ENCODE measurements at regions not wholly inside any gene's neighbourhood (a gene's known extent, or its start where the extent isn't known, plus 50 kb on each side); places are given as distances from the start of the nearest gene placed in this dataset.
"Not testable (repeated sequence)": the region's sequence is repeated elsewhere in the genome, so short reads cannot be mapped to it uniquely, and the experiment has no call there.

- not testable (repeated sequence) for H3F3A ChIP-seq (ENCODE audit: insufficient read depth); H3K27me3 ChIP-seq (ENCODE audit: low read length); H3K9me3 ChIP-seq (ENCODE audit: insufficient read depth, low read length); H4K20me1 ChIP-seq (ENCODE audit: low read depth, low read length); H3K79me2 ChIP-seq (ENCODE audit: insufficient read depth, low read length); H3K27ac ChIP-seq (ENCODE audit: low read depth, low read length); H3K9ac ChIP-seq (ENCODE audit: low read length); H2AFZ ChIP-seq (ENCODE audit: low read depth, low read length, severe bottlenecking); H3K9me2 ChIP-seq (replicated peaks; ENCODE audit: insufficient read depth, low read length); H3K36me3 ChIP-seq (ENCODE audit: low read length)
- H3K4me3 ChIP-seq (ENCODE audit: insufficient read depth, low read length, poor library complexity, severe bottlenecking), result peak overlapping the region; percentile 38
- H3K4me2 ChIP-seq (ENCODE audit: low read depth, low read length, poor library complexity, severe bottlenecking), result peak overlapping the region; percentile 43
Measured at GRCh38 chr1:120557605-120558302, 142.9 kb downstream of the NBPF8 start.

DNA sequence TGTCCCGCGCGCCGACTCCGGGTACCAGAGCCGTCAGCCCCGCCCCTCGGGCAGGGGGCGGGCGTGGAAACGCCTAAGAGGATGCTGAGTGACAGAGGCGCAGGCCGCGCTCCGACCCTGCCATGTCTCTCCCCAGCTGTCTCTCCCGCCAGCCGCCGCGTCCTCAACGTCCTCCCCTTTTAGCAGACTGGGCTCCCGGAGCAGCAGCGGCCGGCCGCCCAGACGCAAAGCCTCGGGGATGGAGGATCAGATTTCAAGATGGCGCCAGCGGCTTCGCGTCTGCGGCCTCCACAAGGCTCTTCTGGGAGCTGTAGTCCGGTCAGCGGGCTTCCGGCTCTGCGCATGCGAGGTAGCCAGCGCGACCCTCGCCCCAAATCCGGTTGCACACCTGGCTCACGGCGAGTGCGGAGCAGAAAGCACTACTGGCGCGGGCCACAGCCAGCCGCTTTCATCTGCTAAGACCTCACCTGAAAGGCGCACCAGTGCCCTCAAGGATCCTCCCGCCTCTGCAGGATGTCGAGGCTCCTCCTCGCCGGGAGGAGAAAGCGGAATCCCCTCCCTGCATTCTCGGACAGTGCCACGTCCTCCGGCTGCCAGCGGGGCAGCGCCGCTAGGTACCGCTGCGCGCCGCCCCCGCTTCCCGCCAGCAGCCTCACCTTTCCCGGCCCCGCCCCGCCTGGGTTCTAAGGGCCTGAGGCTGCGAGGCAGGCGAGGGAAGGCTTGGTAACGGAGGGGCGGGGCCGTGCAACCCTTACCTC lies 143.6 kb downstream of the NBPF8 start:
- H4K20me1 ChIP-seq (ENCODE audit: low read depth, low read length); H3K9me3 ChIP-seq (ENCODE audit: insufficient read depth, low read length); H3F3A ChIP-seq (ENCODE audit: insufficient read depth); H3K27ac ChIP-seq (ENCODE audit: low read depth, low read length); H3K36me3 ChIP-seq (ENCODE audit: low read length); H3K27me3 ChIP-seq (ENCODE audit: low read length); H3K9me2 ChIP-seq (replicated peaks; ENCODE audit: insufficient read depth, low read length); H3K79me2 ChIP-seq (ENCODE audit: insufficient read depth, low read length); H3K4me2 ChIP-seq (ENCODE audit: low read depth, low read length, poor library complexity, severe bottlenecking); H2AFZ ChIP-seq (ENCODE audit: low read depth, low read length, severe bottlenecking): not testable (repeated sequence)
- H3K4me3 ChIP-seq (ENCODE audit: insufficient read depth, low read length, poor library complexity, severe bottlenecking), result peak overlapping the region; percentile 51
- peak overlapping the region; percentile 33; the same call in 1 of the 2 replicates for H3K9ac ChIP-seq (ENCODE audit: low read length)

- H3K4me2 ChIP-seq (ENCODE audit: low read depth, low read length, poor library complexity, severe bottlenecking); H3K79me2 ChIP-seq (ENCODE audit: insufficient read depth, low read length); H3K27ac ChIP-seq (ENCODE audit: low read depth, low read length); H3K9me3 ChIP-seq (ENCODE audit: insufficient read depth, low read length); H2AFZ ChIP-seq (ENCODE audit: low read depth, low read length, severe bottlenecking); H4K20me1 ChIP-seq (ENCODE audit: low read depth, low read length); H3K9me2 ChIP-seq (replicated peaks; ENCODE audit: insufficient read depth, low read length); H3K9ac ChIP-seq (ENCODE audit: low read length); H3F3A ChIP-seq (ENCODE audit: insufficient read depth); H3K27me3 ChIP-seq (ENCODE audit: low read length); H3K36me3 ChIP-seq (ENCODE audit: low read length); H3K4me3 ChIP-seq (ENCODE audit: insufficient read depth, low read length, poor library complexity, severe bottlenecking): not testable (repeated sequence)
Measured at GRCh38 chr1:120561767-120562166, 146.9 kb downstream of the NBPF8 start.

- not testable (repeated sequence) for H3K79me2 ChIP-seq (ENCODE audit: insufficient read depth, low read length); H3K9ac ChIP-seq (ENCODE audit: low read length); H3K4me3 ChIP-seq (ENCODE audit: insufficient read depth, low read length, poor library complexity, severe bottlenecking); H3F3A ChIP-seq (ENCODE audit: insufficient read depth); H3K4me2 ChIP-seq (ENCODE audit: low read depth, low read length, poor library complexity, severe bottlenecking); H4K20me1 ChIP-seq (ENCODE audit: low read depth, low read length); H2AFZ ChIP-seq (ENCODE audit: low read depth, low read length, severe bottlenecking); H3K9me2 ChIP-seq (replicated peaks; ENCODE audit: insufficient read depth, low read length); H3K27me3 ChIP-seq (ENCODE audit: low read length); H3K9me3 ChIP-seq (ENCODE audit: insufficient read depth, low read length); H3K36me3 ChIP-seq (ENCODE audit: low read length); H3K27ac ChIP-seq (ENCODE audit: low read depth, low read length)
Measured at GRCh38 chr1:120565396-120565795, 150.6 kb downstream of the NBPF8 start.

DNA sequence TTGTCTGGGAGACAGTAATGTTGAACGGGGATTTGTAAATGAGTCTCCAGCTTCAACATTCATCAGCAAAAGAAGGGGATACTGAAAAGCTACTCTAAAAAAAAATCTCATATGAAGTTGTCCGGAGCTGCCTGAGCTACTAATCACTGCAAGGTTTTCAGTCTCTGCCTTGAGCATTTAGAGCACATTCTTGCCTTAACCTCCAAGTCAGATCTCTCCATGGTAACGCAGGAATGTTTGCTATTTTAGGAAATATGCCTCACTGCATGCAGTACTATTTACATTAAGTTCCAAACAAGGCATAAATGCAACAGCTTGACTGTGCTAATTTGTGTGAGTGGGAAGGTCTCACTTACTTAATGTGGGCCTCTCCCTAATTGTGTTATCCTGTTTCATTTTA lies 152.8 kb downstream of the NBPF8 start:
- not testable (repeated sequence) for H2AFZ ChIP-seq (ENCODE audit: low read depth, low read length, severe bottlenecking); H3K79me2 ChIP-seq (ENCODE audit: insufficient read depth, low read length); H3F3A ChIP-seq (ENCODE audit: insufficient read depth); H3K4me3 ChIP-seq (ENCODE audit: insufficient read depth, low read length, poor library complexity, severe bottlenecking); H3K27ac ChIP-seq (ENCODE audit: low read depth, low read length); H3K36me3 ChIP-seq (ENCODE audit: low read length); H3K27me3 ChIP-seq (ENCODE audit: low read length); H3K9ac ChIP-seq (ENCODE audit: low read length); H4K20me1 ChIP-seq (ENCODE audit: low read depth, low read length); H3K9me3 ChIP-seq (ENCODE audit: insufficient read depth, low read length); H3K9me2 ChIP-seq (replicated peaks; ENCODE audit: insufficient read depth, low read length); H3K4me2 ChIP-seq (ENCODE audit: low read depth, low read length, poor library complexity, severe bottlenecking)

- H3F3A ChIP-seq (ENCODE audit: insufficient read depth); H3K9me3 ChIP-seq (ENCODE audit: insufficient read depth, low read length); H3K4me3 ChIP-seq (ENCODE audit: insufficient read depth, low read length, poor library complexity, severe bottlenecking); H3K27me3 ChIP-seq (ENCODE audit: low read length); H2AFZ ChIP-seq (ENCODE audit: low read depth, low read length, severe bottlenecking); H3K79me2 ChIP-seq (ENCODE audit: insufficient read depth, low read length); H3K9me2 ChIP-seq (replicated peaks; ENCODE audit: insufficient read depth, low read length); H3K9ac ChIP-seq (ENCODE audit: low read length); H3K27ac ChIP-seq (ENCODE audit: low read depth, low read length); H3K4me2 ChIP-seq (ENCODE audit: low read depth, low read length, poor library complexity, severe bottlenecking); H4K20me1 ChIP-seq (ENCODE audit: low read depth, low read length); H3K36me3 ChIP-seq (ENCODE audit: low read length): not testable (repeated sequence)
Measured at GRCh38 chr1:120575201-120575600, 148.5 kb upstream of the NBPF26 start.

GRCh38 chr1:120582135-120582534 lies 141.6 kb upstream of the NBPF26 start:
- H2AFZ ChIP-seq (ENCODE audit: low read depth, low read length, severe bottlenecking); H3F3A ChIP-seq (ENCODE audit: insufficient read depth); H3K9ac ChIP-seq (ENCODE audit: low read length); H3K36me3 ChIP-seq (ENCODE audit: low read length); H4K20me1 ChIP-seq (ENCODE audit: low read depth, low read length); H3K9me2 ChIP-seq (replicated peaks; ENCODE audit: insufficient read depth, low read length); H3K4me3 ChIP-seq (ENCODE audit: insufficient read depth, low read length, poor library complexity, severe bottlenecking); H3K79me2 ChIP-seq (ENCODE audit: insufficient read depth, low read length); H3K27ac ChIP-seq (ENCODE audit: low read depth, low read length); H3K9me3 ChIP-seq (ENCODE audit: insufficient read depth, low read length); H3K27me3 ChIP-seq (ENCODE audit: low read length); H3K4me2 ChIP-seq (ENCODE audit: low read depth, low read length, poor library complexity, severe bottlenecking): not testable (repeated sequence)

GRCh38 chr1:120586053-120586452 lies 137.7 kb upstream of the NBPF26 start:
- not testable (repeated sequence) for H2AFZ ChIP-seq (ENCODE audit: low read depth, low read length, severe bottlenecking)

More at GRCh38 chr1:120586053-120586452, 137.7 kb upstream of the NBPF26 start:
- H3K4me2 ChIP-seq (ENCODE audit: low read depth, low read length, poor library complexity, severe bottlenecking); H3K27me3 ChIP-seq (ENCODE audit: low read length); H3K36me3 ChIP-seq (ENCODE audit: low read length); H4K20me1 ChIP-seq (ENCODE audit: low read depth, low read length); H3F3A ChIP-seq (ENCODE audit: insufficient read depth); H3K79me2 ChIP-seq (ENCODE audit: insufficient read depth, low read length); H3K9me2 ChIP-seq (replicated peaks; ENCODE audit: insufficient read depth, low read length); H3K9me3 ChIP-seq (ENCODE audit: insufficient read depth, low read length); H3K9ac ChIP-seq (ENCODE audit: low read length); H3K4me3 ChIP-seq (ENCODE audit: insufficient read depth, low read length, poor library complexity, severe bottlenecking); H3K27ac ChIP-seq (ENCODE audit: low read depth, low read length): not testable (repeated sequence)

Measured in SU-DHL-6 (cell line).